T-helper 1 cell treated with Interleukin-12 subunit alpha and Interleukin-12 subunit beta and Interleukin-4 antibody, amounts not matched to agents 30 μg/mL and 1 μg/mL, for 36 hours (primary cell): ENCODE measurements at regions not wholly inside any gene's neighbourhood (a gene's known extent, or its start where the extent isn't known, plus 50 kb on each side); places are given as distances from the start of the nearest gene placed in this dataset.

Experiments
- H3K27ac Mint-ChIP-seq: one replicate; pipeline ENCODE4 v1.8.0; 2021; ENCODE audit warnings: mild to moderate bottlenecking, mixed read lengths
- H3K27me3 Mint-ChIP-seq: one replicate; pipeline ENCODE4 v1.8.0; 2021; ENCODE audit warnings: low read depth, mixed read lengths
- H3K36me3 Mint-ChIP-seq: one replicate; pipeline ENCODE4 v1.8.0; 2021; ENCODE audit warnings: low read depth, mixed read lengths
- H3K4me1 Mint-ChIP-seq: one replicate; pipeline ENCODE4 v1.8.0; 2021; ENCODE audit warnings: low read depth, mixed read lengths
- H3K4me3 Mint-ChIP-seq: one replicate; pipeline ENCODE4 v1.8.0; 2021; ENCODE audit warnings: mild to moderate bottlenecking, moderate library complexity, mixed read lengths
- H3K9me3 Mint-ChIP-seq: one replicate; pipeline ENCODE4 v1.8.0; 2021; ENCODE audit warnings: mixed read lengths

DNA sequence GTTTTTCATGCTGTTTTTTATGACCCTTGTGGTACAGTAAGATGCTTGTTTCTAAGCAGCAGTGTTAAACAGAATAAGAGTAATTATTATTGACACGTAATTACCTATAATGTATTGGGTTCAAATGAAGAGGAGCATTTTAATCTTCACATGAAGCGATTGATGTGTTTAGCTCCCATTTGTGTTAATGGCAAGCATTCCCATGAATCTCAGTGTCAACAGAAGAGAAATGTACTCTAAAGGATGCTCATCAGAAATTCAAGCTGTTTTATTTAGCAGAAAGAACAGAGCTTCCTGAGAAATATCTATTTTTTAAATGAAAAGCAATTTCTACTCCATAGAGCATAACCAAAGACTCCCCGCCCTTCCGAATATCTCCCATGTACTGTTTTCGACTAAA is 341.3 kb upstream of the LINC00305 start:
- H3K4me1 Mint-ChIP-seq = no peaks in the 10 kb centered on the region
- no peaks in the 10 kb centered on the region for H3K27me3 Mint-ChIP-seq
- no peaks in the 10 kb centered on the region for H3K9me3 Mint-ChIP-seq
- no peak overlapping the region for H3K4me3 Mint-ChIP-seq
- no peaks in the 10 kb centered on the region for H3K36me3 Mint-ChIP-seq
- no peak overlapping the region for H3K27ac Mint-ChIP-seq

DNA sequence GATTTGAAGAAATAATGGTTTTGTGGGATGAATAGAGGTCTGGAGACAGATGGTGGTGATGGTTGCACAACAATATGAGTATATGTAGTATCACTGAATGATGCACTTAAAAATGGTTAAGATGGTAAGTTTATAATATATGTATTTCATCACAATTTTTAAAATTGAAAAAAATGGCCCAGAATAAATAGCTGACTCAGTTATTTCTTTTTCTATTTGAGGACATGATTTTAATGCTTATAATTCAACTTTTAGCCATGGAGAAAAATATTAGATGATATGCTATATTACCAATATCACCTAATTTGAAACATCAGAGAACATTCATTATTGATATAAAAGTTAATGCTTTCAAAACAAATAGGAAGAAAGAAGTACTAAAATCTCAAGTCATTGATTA is 339.8 kb upstream of the LINC00305 start:
- no peak overlapping the region for H3K27ac Mint-ChIP-seq
- no peaks in the 10 kb centered on the region for H3K36me3 Mint-ChIP-seq
- H3K27me3 Mint-ChIP-seq = no peaks in the 10 kb centered on the region
- no peaks in the 10 kb centered on the region for H3K4me1 Mint-ChIP-seq
- H3K4me3 Mint-ChIP-seq = no peak overlapping the region
- no peaks in the 10 kb centered on the region for H3K9me3 Mint-ChIP-seq

DNA sequence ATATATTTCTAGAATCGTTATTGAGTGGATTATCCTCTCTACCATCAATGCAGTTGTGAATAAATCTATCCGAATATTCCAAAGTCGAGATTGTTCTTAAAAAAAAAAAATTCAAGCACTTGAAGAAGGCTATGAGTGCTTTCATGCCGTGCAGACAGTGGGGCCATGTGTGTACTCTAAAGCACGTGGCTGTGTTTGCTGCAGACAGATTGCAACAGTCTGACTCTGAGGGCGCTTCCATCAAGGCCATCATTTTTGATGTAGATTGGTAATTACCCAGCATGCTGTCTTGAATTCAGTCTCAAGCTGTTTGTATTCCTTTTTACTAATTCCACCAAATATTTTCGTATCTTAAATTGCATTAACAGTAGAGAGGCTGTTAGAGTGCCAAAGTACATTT is 325.9 kb upstream of the LINC00305 start:
- no peaks in the 10 kb centered on the region for H3K36me3 Mint-ChIP-seq
- no peaks in the 10 kb centered on the region for H3K27me3 Mint-ChIP-seq
- no peak overlapping the region for H3K4me3 Mint-ChIP-seq
- no peaks in the 10 kb centered on the region for H3K4me1 Mint-ChIP-seq
- H3K27ac Mint-ChIP-seq = no peak overlapping the region
- no peaks in the 10 kb centered on the region for H3K9me3 Mint-ChIP-seq

GRCh38 chr18:64474255-64474654 is 325.4 kb upstream of the LINC00305 start:
- no peaks in the 10 kb centered on the region for H3K27me3 Mint-ChIP-seq
- no peak overlapping the region for H3K27ac Mint-ChIP-seq
- no peaks in the 10 kb centered on the region for H3K36me3 Mint-ChIP-seq
- H3K4me1 Mint-ChIP-seq = no peaks in the 10 kb centered on the region
- H3K9me3 Mint-ChIP-seq = peaks cover 2% of the 10 kb centered on the region
- H3K4me3 Mint-ChIP-seq = no peak overlapping the region

- Mint-ChIP-seq H3K27ac (no peak overlapping the region), H3K4me1 (no peaks in the 10 kb centered on the region), H3K4me3 (no peak overlapping the region), H3K36me3 (no peaks in the 10 kb centered on the region), H3K27me3 (no peaks in the 10 kb centered on the region), H3K9me3 (peaks cover 6% of the 10 kb centered on the region)
These were observed 300.5 kb upstream of the LINC00305 start for GRCh38 chr18:64449434-64449833.

GRCh38 chr18:64444819-64445218 is 295.9 kb upstream of the LINC00305 start:
- Mint-ChIP-seq H3K36me3 (no peaks in the 10 kb centered on the region), H3K4me3 (no peak overlapping the region), H3K4me1 (no peaks in the 10 kb centered on the region), H3K27me3 (no peaks in the 10 kb centered on the region), H3K9me3 (peaks cover 4% of the 10 kb centered on the region), H3K27ac (no peak overlapping the region)

DNA sequence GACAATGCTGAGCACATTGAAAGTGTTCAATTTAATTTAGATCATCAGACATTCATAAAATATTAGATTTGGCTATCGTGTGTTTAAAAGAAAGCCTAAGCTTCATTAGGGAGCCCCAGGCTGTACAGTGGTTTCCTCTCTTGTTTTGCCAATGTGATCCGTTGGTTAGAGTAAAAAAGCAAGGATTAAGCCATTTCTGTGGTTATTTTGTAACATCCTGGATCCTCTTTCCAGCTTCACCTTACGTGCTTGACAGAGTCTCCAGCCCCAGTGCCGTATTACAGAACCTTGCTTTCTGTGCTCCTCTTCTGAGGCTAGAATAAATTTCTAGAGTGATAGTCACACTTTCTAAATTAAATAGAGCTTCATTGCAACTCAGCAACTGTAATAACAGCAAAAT is 289.3 kb upstream of the LINC00305 start:
- no peaks in the 10 kb centered on the region for H3K27me3 Mint-ChIP-seq
- H3K9me3 Mint-ChIP-seq = peaks cover 16% of the 10 kb centered on the region
- H3K4me3 Mint-ChIP-seq = no peak overlapping the region
- H3K36me3 Mint-ChIP-seq = no peaks in the 10 kb centered on the region
- no peaks in the 10 kb centered on the region for H3K4me1 Mint-ChIP-seq
- H3K27ac Mint-ChIP-seq = no peak overlapping the region

DNA sequence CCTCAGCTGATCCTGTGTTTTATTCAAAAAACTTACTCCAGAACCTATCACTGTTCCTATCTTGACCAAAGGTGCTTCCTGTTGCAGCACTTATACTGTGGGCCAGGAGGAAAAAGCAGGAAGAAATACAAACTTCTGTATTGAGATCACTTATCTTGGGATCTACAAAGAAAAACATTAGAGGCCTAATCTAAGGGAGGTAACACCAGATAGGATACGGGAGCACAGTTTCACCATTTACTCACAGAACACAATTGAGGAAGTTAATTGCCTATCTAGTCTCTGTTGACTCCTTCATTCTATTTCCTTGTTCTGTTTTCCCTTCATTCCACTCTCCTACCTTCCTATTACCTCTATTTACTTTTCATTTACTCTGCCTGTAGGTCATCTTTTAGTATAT is 287.2 kb upstream of the LINC00305 start:
- no peak overlapping the region for H3K4me3 Mint-ChIP-seq
- H3K36me3 Mint-ChIP-seq = no peaks in the 10 kb centered on the region
- H3K27ac Mint-ChIP-seq = no peak overlapping the region
- H3K9me3 Mint-ChIP-seq = peaks cover 21% of the 10 kb centered on the region
- no peaks in the 10 kb centered on the region for H3K27me3 Mint-ChIP-seq
- no peaks in the 10 kb centered on the region for H3K4me1 Mint-ChIP-seq

DNA sequence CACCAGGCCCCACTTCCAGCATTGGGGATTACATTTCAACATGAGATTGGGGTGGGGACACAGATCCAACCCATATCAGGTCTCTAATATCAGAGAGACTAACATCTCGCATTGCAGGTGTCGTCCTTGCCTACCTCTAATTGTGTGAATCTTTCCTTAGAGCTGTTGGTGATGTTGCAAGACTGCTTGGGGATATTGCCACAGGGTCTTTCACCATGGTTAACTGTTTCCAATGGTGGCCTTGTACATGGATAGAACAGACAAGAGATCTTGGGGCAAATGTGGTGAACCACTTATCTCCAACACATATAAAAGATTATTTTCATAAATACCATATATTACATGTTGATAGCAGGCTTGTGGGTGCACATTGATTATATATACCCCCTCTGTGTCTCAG is 270.3 kb upstream of the LINC00305 start:
- no peaks in the 10 kb centered on the region for H3K27me3 Mint-ChIP-seq
- peaks cover 11% of the 10 kb centered on the region for H3K9me3 Mint-ChIP-seq
- no peaks in the 10 kb centered on the region for H3K36me3 Mint-ChIP-seq
- H3K4me3 Mint-ChIP-seq = no peak overlapping the region
- H3K27ac Mint-ChIP-seq = no peak overlapping the region
- no peaks in the 10 kb centered on the region for H3K4me1 Mint-ChIP-seq

DNA sequence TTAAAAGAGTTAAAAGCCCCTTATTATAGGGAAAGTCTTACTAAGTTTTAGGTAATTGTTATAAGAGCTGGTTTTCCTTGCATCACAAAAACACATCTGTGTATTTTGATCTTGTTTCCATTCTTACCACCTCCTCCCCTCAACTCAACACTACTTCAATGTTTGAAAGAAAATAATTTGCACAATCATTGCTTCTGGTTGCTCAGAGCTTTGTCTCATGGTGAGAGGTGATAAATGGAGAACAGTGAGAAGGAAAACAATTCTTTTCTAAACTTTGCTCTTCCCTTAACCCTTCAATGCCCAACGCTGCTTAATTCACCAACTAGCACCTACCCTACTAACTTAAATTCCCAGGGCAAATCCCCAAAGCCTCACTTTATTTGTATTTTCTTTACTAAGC is 268.1 kb upstream of the LINC00305 start:
- Mint-ChIP-seq H3K4me3 (no peak overlapping the region), H3K4me1 (no peaks in the 10 kb centered on the region), H3K36me3 (no peaks in the 10 kb centered on the region), H3K27ac (no peak overlapping the region), H3K27me3 (no peaks in the 10 kb centered on the region), H3K9me3 (peaks cover 4% of the 10 kb centered on the region)

GRCh38 chr18:64415218-64415617 is 266.3 kb upstream of the LINC00305 start:
- Mint-ChIP-seq H3K36me3 (no peaks in the 10 kb centered on the region), H3K9me3 (peaks cover 4% of the 10 kb centered on the region), H3K27me3 (no peaks in the 10 kb centered on the region), H3K27ac (no peak overlapping the region), H3K4me3 (no peak overlapping the region), H3K4me1 (no peaks in the 10 kb centered on the region)

DNA sequence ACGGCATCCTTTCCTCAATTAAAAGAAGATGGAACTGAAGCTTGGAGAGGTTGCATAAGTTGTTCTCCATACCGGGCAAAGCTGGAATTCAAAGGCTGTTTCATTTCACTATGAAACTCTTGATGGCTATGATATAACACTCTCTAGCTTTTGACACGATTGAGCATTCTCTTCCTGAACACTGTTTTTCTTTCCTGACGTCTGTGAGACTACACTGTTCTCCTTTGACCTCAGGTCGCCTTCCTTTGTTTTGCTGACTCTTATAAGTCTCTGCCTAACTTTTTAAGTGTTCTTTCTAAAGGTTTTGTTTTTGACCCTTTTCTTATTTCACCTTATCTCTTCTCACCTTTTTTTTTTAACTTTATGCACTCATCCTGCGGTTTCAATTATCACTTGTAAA is 261.8 kb upstream of the LINC00305 start:
- H3K27me3 Mint-ChIP-seq = no peaks in the 10 kb centered on the region
- no peak overlapping the region for H3K4me3 Mint-ChIP-seq
- H3K4me1 Mint-ChIP-seq = no peaks in the 10 kb centered on the region
- H3K27ac Mint-ChIP-seq = no peak overlapping the region
- H3K9me3 Mint-ChIP-seq = no peaks in the 10 kb centered on the region
- no peaks in the 10 kb centered on the region for H3K36me3 Mint-ChIP-seq

- no peaks in the 10 kb centered on the region for H3K9me3 Mint-ChIP-seq
- no peak overlapping the region for H3K4me3 Mint-ChIP-seq
- H3K36me3 Mint-ChIP-seq = no peaks in the 10 kb centered on the region
- H3K27me3 Mint-ChIP-seq = no peaks in the 10 kb centered on the region
- H3K27ac Mint-ChIP-seq = no peak overlapping the region
- H3K4me1 Mint-ChIP-seq = no peaks in the 10 kb centered on the region
These were observed 260.6 kb upstream of the LINC00305 start for GRCh38 chr18:64409511-64409910.

GRCh38 chr18:64407606-64408005 is 258.7 kb upstream of the LINC00305 start:
- H3K27me3 Mint-ChIP-seq = no peaks in the 10 kb centered on the region
- H3K4me3 Mint-ChIP-seq = no peak overlapping the region
- no peaks in the 10 kb centered on the region for H3K9me3 Mint-ChIP-seq
- no peaks in the 10 kb centered on the region for H3K4me1 Mint-ChIP-seq
- no peak overlapping the region for H3K27ac Mint-ChIP-seq
- no peaks in the 10 kb centered on the region for H3K36me3 Mint-ChIP-seq

- Mint-ChIP-seq H3K27ac (no peak overlapping the region), H3K4me3 (no peak overlapping the region), H3K27me3 (no peaks in the 10 kb centered on the region), H3K9me3 (no peaks in the 10 kb centered on the region), H3K36me3 (no peaks in the 10 kb centered on the region), H3K4me1 (no peaks in the 10 kb centered on the region)
These were observed 256.3 kb upstream of the LINC00305 start for GRCh38 chr18:64405161-64405560.

DNA sequence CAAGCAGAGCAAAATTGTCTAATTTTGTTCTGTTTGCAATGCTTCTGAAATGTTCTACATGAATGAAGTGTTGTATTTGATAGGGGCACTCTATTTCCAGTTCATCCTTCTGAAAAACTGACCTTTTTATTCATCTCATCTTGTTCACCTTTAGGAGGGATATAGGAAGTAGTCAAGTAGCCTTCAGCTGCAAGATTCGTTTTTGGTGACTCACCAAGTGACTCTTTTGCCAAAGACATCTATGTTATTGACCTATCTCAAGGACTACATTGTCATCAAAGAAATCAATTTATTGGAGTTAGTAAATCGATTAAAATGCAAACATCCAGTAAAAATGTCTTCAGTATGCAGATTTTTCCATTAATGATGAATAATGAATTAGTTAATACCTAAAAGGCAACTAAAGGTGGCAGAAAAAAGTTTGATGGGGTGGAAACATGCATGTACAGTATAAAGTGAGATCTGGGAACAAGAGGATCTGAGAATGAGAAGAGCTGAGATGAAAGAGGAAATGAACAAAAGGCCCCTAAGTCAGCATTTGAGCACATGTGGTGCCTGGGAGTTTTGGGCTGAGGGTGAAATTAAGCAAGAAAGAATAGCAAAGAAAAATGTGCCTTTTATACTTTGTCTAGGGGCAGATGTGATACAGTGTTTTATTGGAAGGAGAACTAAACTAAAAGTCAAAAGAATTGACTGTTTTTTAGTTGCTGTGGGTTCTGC is 255.1 kb upstream of the LINC00305 start:
- H3K27me3 Mint-ChIP-seq = no peaks in the 10 kb centered on the region
- no peak overlapping the region for H3K4me3 Mint-ChIP-seq
- no peaks in the 10 kb centered on the region for H3K9me3 Mint-ChIP-seq
- no peak overlapping the region for H3K27ac Mint-ChIP-seq
- H3K4me1 Mint-ChIP-seq = no peaks in the 10 kb centered on the region
- no peaks in the 10 kb centered on the region for H3K36me3 Mint-ChIP-seq
